Gastroesophageal sphincter (tissue), 4 donors: ENCODE measurements at regions not wholly inside any gene's neighbourhood (a gene's known extent, or its start where the extent isn't known, plus 50 kb on each side); places are given as distances from the start of the nearest gene placed in this dataset.

Experiments
- ATAC-seq: fragments of 150-250 bp; one replicate; pipeline ENCODE4 v1.9.1; 2016; ENCODE audit warnings: mild to moderate bottlenecking, moderate library complexity
- H3K27ac ChIP-seq, 4 donors: fragments of 200-600 bp; sonication (generic) in 3 of 4; 1 replicate in 3 of 4; 2 replicates in 1 of 4; pipeline ENCODE4 v1.5.1; 2016 to 2019
- H3K27me3 ChIP-seq: fragments of 200-600 bp; sonication (generic); one replicate; pipeline ENCODE4 v1.5.1; 2019
- H3K36me3 ChIP-seq, 2 donors: fragments of 200-600 bp; sonication (generic); one replicate each; pipeline ENCODE4 v1.5.1; 2019; ENCODE audit warnings: control low read depth in 1 of 2
- H3K4me1 ChIP-seq, 3 donors: fragments of 200-600 bp; sonication (generic); 1 replicate in 2 of 3; 2 replicates in 1 of 3; pipeline ENCODE4 v1.5.1; 2016 to 2019; ENCODE audit warnings: control low read depth in 2 of 3
- H3K4me3 ChIP-seq, 2 donors: fragments of 200-600 bp; sonication (generic); one replicate each; pipeline ENCODE4 v1.5.1; 2019; ENCODE audit warnings: mild to moderate bottlenecking in 1 of 2, moderate library complexity in 1 of 2
- H3K9me3 ChIP-seq, 3 donors: fragments of 200-600 bp; sonication (generic); one replicate each; pipeline ENCODE4 v1.5.1; 2017 to 2019; ENCODE audit warnings: control low read depth in 2 of 3
- CTCF ChIP-seq, 4 experiments: fragments of 200-600 bp in 2 of 4; fragments of 450-650 bp in 2 of 4; sonication (generic) in 1 of 4; IDR thresholded peaks; one replicate each; pipeline ENCODE4 v1.5.1; 2017 to 2019; ENCODE audit warnings: antibody characterized with exemption in 4 of 4, mild to moderate bottlenecking in 2 of 4, moderate library complexity in 2 of 4
- EP300 ChIP-seq: sonication (generic); formaldehyde crosslinking; IDR thresholded peaks from one replicate; pipeline ENCODE4 v1.6.1; 2017; ENCODE audit warnings: antibody characterized with exemption, mild to moderate bottlenecking
- POLR2A ChIP-seq, 2 donors: fragments of 450-650 bp; IDR thresholded peaks; one replicate each; pipeline ENCODE4 v1.6.1; 2017; ENCODE audit warnings: antibody characterized with exemption in 2 of 2, mild to moderate bottlenecking in 2 of 2, moderate library complexity in 1 of 2
- POLR2AphosphoS5 ChIP-seq: sonication (generic); formaldehyde crosslinking; IDR thresholded peaks from one replicate; pipeline ENCODE4 v1.6.1; 2017; ENCODE audit warnings: antibody characterized with exemption
- WGBS, 2 donors: methylation state at CpG; one replicate each; pipeline ENCODE4 v1.1.5; 2018; ENCODE audit warnings: low coverage in 1 of 2; 5-methylcytosine and 5-hydroxymethylcytosine counted together

GRCh38 chrX:39823854-39824253 lies 273.9 kb downstream of the BCOR start:
- H3K36me3 ChIP-seq = no peaks in the 10 kb centered on the region
- TF ChIP-seq POLR2AphosphoS5 = no peak
- no peak for TF ChIP-seq EP300
- TF ChIP-seq CTCF (IDR thresholded peaks at IDR 0.05) = no peak
- TF ChIP-seq POLR2A (IDR thresholded peaks at IDR 0.05) = no peak
- no peak for ATAC-seq
- H3K27me3 ChIP-seq = no peaks in the 10 kb centered on the region
- no peaks in the 10 kb centered on the region for H3K9me3 ChIP-seq
- no peak overlapping the region for H3K4me3 ChIP-seq
- no peak overlapping the region for H3K27ac ChIP-seq
- peaks cover 0 to 7% (median 0%) of the 10 kb centered on the region in 3 donors for H3K4me1 ChIP-seq
- no CpG with 5 or more reads among the region's 2 CpGs for WGBS, 2 donors

GRCh38 chrX:39826813-39827543 lies 270.8 kb downstream of the BCOR start:
- no peaks in the 10 kb centered on the region for H3K27me3 ChIP-seq
- no peaks in the 10 kb centered on the region for H3K9me3 ChIP-seq
- H3K27ac ChIP-seq = no peak overlapping the region
- H3K4me1 ChIP-seq = peaks cover 0 to 10% (median 0%) of the 10 kb centered on the region in 3 donors
- H3K36me3 ChIP-seq = no peaks in the 10 kb centered on the region
- H3K4me3 ChIP-seq = no peak overlapping the region
- ATAC-seq = no peak
- TF ChIP-seq POLR2AphosphoS5 = no peak
- WGBS, 2 donors = 80% methylated on average over 7 of the region's 14 CpGs; no CpG with 5 or more reads in 1 of the 2 donors

- Histone ChIP-seq H3K4me1 (peaks cover 0 to 10% (median 0%) of the 10 kb centered on the region in 3 donors), H3K36me3 (no peaks in the 10 kb centered on the region), H3K27ac (no peak overlapping the region), H3K4me3 (no peak overlapping the region), H3K9me3 (no peaks in the 10 kb centered on the region), H3K27me3 (no peaks in the 10 kb centered on the region)
- TF ChIP-seq CTCF (IDR thresholded peaks at IDR 0.05) (no peak), POLR2A (IDR thresholded peaks at IDR 0.05) (no peak), POLR2AphosphoS5 (no peak), EP300 (no peak)
- no peak for ATAC-seq
- WGBS, 2 donors = no CpG with 5 or more reads among the region's 14 CpGs
Observed at GRCh38 chrX:39827951-39828350, 269.8 kb downstream of the BCOR start.

- Histone ChIP-seq H3K9me3 (no peaks in the 10 kb centered on the region), H3K27ac (no peak overlapping the region), H3K36me3 (no peaks in the 10 kb centered on the region), H3K27me3 (no peaks in the 10 kb centered on the region), H3K4me3 (no peak overlapping the region), H3K4me1 (peaks cover 0 to 10% (median 0%) of the 10 kb centered on the region in 3 donors)
- no peak for TF ChIP-seq CTCF (IDR thresholded peaks at IDR 0.05)
- no peak for TF ChIP-seq EP300
- TF ChIP-seq POLR2A (IDR thresholded peaks at IDR 0.05) = no peak
- no peak for TF ChIP-seq POLR2AphosphoS5
- ATAC-seq = no peak
Observed at GRCh38 chrX:39828971-39829370, 268.8 kb downstream of the BCOR start.

- H3K27ac ChIP-seq = peak overlapping the region in 2 of 4 donors; percentile 1 to 43
- peaks cover 0 to 10% (median 0%) of the 10 kb centered on the region in 3 donors for H3K4me1 ChIP-seq
- no peaks in the 10 kb centered on the region for H3K36me3 ChIP-seq
- TF ChIP-seq POLR2AphosphoS5 (no peak), EP300 (no peak), POLR2A (IDR thresholded peaks at IDR 0.05) (no peak), CTCF (IDR thresholded peaks at IDR 0.05) (no peak)
- H3K4me3 ChIP-seq = no peak overlapping the region
- WGBS, 2 donors = no CpG with 5 or more reads among the region's 1 CpG
- no peaks in the 10 kb centered on the region for H3K27me3 ChIP-seq
- H3K9me3 ChIP-seq = no peaks in the 10 kb centered on the region
- ATAC-seq = no peak
Observed at GRCh38 chrX:39829965-39830364, 267.8 kb downstream of the BCOR start.
